ENCODE measurements at regions not wholly inside any gene's neighbourhood (a gene's known extent, or its start where the extent isn't known, plus 50 kb on each side); places are given as distances from the start of the nearest gene placed in this dataset.

GRCh38 chr3:82085356-82085755 lies 323.9 kb upstream of the GBE1 start:
- no peak for TF ChIP-seq RFX5 (IDR thresholded peaks at IDR 0.05)
- TF ChIP-seq CTCF (IDR thresholded peaks at IDR 0.05): no peak
- TF ChIP-seq MAX (IDR thresholded peaks at IDR 0.05): no peak
- no peak for TF ChIP-seq KDM1A (IDR thresholded peaks at IDR 0.05; ENCODE audit: low read depth)
